MM.1S (cell line): ENCODE measurements at regions not wholly inside any gene's neighbourhood (a gene's known extent, or its start where the extent isn't known, plus 50 kb on each side); places are given as distances from the start of the nearest gene placed in this dataset.
"Not testable (repeated sequence)": the region's sequence is repeated elsewhere in the genome, so short reads cannot be mapped to it uniquely, and the experiment has no call there.

ENCODE experiments used
- DNase-seq: peaks from one replicate; pipeline ENCODE4 v3.0.0-alpha.2; 2015
- H2AFZ ChIP-seq: fragments of 300-600 bp; sonication (generic); 2 replicates; pipeline ENCODE4 v1.6.0; 2016; ENCODE audit warnings: antibody characterized with exemption, low read length
- H3F3A ChIP-seq: fragments of 300-600 bp; sonication (generic); 2 replicates; pipeline ENCODE4 v1.6.1; 2016; ENCODE audit warnings: mild to moderate bottlenecking, antibody characterized with exemption, low read length, moderate library complexity, mixed read lengths; ENCODE audit not compliant: insufficient read depth
- H3K27ac ChIP-seq: fragments of 300-600 bp; sonication (generic); 2 replicates; pipeline ENCODE4 v1.5.1; 2016; ENCODE audit warnings: mild to moderate bottlenecking, low read length
- H3K27me3 ChIP-seq: fragments of 300-600 bp; sonication (generic); replicated peaks from 2 replicates; pipeline ENCODE4 v1.6.0; 2016; ENCODE audit warnings: low read length; ENCODE audit not compliant: insufficient read depth
- H3K36me3 ChIP-seq: fragments of 300-600 bp; sonication (generic); replicated peaks from 2 replicates; pipeline ENCODE4 v1.6.1; 2016; ENCODE audit warnings: mild to moderate bottlenecking, low read length, mixed read lengths; ENCODE audit not compliant: insufficient read depth
- H3K4me1 ChIP-seq: fragments of 300-600 bp; sonication (generic); 2 replicates; pipeline ENCODE4 v1.6.1; 2016; ENCODE audit warnings: low read length, mixed read lengths
- H3K4me2 ChIP-seq: fragments of 300-600 bp; sonication (generic); 2 replicates; pipeline ENCODE4 v1.6.0; 2016; ENCODE audit warnings: low read depth, low read length
- H3K4me3 ChIP-seq: fragments of 300-600 bp; sonication (generic); 2 replicates; pipeline ENCODE4 v1.5.1; 2016; ENCODE audit warnings: low read length, mixed read lengths
- H3K79me2 ChIP-seq: fragments of 300-600 bp; sonication (generic); 2 replicates; pipeline ENCODE4 v1.6.1; 2016; ENCODE audit warnings: mixed run types, low read length, mixed read lengths
- H3K9ac ChIP-seq: fragments of 300-600 bp; sonication (generic); 2 replicates; pipeline ENCODE4 v1.6.1; 2016; ENCODE audit warnings: low read length, mixed read lengths
- H3K9me2 ChIP-seq: fragments of 300-600 bp; sonication (generic); replicated peaks from 2 replicates; pipeline ENCODE4 v1.6.1; 2016; ENCODE audit warnings: mild to moderate bottlenecking, low read length, mixed read lengths; ENCODE audit not compliant: insufficient read depth
- H3K9me3 ChIP-seq: fragments of 300-600 bp; sonication (generic); replicated peaks from 2 replicates; pipeline ENCODE4 v1.6.1; 2016; ENCODE audit warnings: mild to moderate bottlenecking, low read length, mixed read lengths; ENCODE audit not compliant: insufficient read depth
- H4K20me1 ChIP-seq: fragments of 300-600 bp; sonication (generic); 2 replicates; pipeline ENCODE4 v1.6.1; 2016; ENCODE audit warnings: mild to moderate bottlenecking, low read length, moderate library complexity, mixed read lengths; ENCODE audit not compliant: insufficient read depth
- EZH2 ChIP-seq: fragments of 300-600 bp; sonication (generic); optimal IDR thresholded peaks from 2 replicates; pipeline ENCODE3; 2017; ENCODE audit warnings: low read depth, mild to moderate bottlenecking, antibody characterized with exemption, low read length, mixed read lengths
- EZH2phosphoT487 ChIP-seq: fragments of 300-600 bp; sonication (generic); IDR thresholded peaks from 2 replicates; pipeline ENCODE4 v1.6.1; 2018; ENCODE audit warnings: antibody characterized with exemption, low read length
- TF ChIP-seq, protein P1 (sequence below): fragments of 300-600 bp; sonication (generic); IDR thresholded peaks from 2 replicates; pipeline ENCODE4 v1.5.1; 2016; ENCODE audit warnings: antibody characterized with exemption, low read length, mixed read lengths

DNA sequence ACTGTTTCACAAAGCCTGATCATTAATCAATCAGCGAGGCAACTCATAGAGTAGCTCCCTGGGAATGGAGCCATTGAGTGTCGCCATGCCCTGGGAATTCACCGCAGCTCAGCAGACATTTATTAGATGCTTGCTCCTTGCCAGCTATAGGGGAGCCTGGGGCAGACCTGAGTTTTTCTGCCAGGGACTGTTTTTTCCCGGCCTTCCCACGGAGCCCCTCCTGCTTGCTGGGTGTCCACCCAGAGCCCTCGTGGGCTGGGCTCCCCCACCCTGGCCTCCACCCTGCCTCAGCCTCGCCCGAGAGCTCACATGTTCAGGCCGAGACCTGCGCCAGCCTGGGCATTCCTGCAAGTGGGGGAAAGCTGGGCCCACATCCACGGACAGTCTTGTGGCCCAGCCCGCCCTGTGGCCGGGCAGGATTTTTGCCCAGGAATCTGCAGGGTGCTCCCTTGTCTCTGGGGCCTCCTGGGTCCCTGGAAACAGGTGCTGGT is 64.9 kb downstream of the SMIM38 start:
- Histone ChIP-seq H3F3A (no peaks in the 10 kb centered on the region), H4K20me1 (no peaks in the 10 kb centered on the region), H3K9ac (no peak overlapping the region), H2AFZ (no peak overlapping the region), H3K36me3 (no peaks in the 10 kb centered on the region), H3K4me3 (no peak overlapping the region), H3K27me3 (peaks cover 84% of the 10 kb centered on the region), H3K27ac (no peak overlapping the region), H3K79me2 (no peaks in the 10 kb centered on the region), H3K9me2 (no peaks in the 10 kb centered on the region), H3K4me2 (no peak overlapping the region), H3K4me1 (no peaks in the 10 kb centered on the region), H3K9me3 (no peaks in the 10 kb centered on the region)
- TF ChIP-seq, protein P1, sequence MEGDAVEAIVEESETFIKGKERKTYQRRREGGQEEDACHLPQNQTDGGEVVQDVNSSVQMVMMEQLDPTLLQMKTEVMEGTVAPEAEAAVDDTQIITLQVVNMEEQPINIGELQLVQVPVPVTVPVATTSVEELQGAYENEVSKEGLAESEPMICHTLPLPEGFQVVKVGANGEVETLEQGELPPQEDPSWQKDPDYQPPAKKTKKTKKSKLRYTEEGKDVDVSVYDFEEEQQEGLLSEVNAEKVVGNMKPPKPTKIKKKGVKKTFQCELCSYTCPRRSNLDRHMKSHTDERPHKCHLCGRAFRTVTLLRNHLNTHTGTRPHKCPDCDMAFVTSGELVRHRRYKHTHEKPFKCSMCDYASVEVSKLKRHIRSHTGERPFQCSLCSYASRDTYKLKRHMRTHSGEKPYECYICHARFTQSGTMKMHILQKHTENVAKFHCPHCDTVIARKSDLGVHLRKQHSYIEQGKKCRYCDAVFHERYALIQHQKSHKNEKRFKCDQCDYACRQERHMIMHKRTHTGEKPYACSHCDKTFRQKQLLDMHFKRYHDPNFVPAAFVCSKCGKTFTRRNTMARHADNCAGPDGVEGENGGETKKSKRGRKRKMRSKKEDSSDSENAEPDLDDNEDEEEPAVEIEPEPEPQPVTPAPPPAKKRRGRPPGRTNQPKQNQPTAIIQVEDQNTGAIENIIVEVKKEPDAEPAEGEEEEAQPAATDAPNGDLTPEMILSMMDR: no peak
- no peak for TF ChIP-seq EZH2phosphoT487
- TF ChIP-seq EZH2: no peak
- no peak for DNase-seq

DNA sequence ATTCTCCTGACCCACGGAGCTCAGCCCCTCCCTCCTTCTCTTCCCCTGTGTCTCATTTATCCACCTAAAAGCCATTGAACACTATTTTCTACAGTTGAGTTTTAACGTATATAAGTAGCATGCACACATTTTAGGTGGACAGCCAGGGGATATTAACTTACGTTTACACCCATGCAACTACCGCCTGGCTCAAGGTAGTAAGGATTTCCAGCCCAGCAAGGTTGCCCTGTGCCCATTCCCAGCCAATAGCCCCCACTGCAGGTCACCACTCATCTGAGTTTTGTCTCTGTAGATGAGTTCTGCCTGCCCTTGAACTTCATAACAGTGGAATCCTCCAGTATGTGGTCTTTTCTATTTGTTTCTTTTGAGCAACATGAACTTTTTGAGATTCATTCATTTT is 65.4 kb downstream of the SMIM38 start:
- H3K9me3 ChIP-seq: no peaks in the 10 kb centered on the region
- no peaks in the 10 kb centered on the region for H4K20me1 ChIP-seq
- no peaks in the 10 kb centered on the region for H3F3A ChIP-seq
- H3K27me3 ChIP-seq: peaks cover 79% of the 10 kb centered on the region
- H3K79me2 ChIP-seq: no peaks in the 10 kb centered on the region
- no peaks in the 10 kb centered on the region for H3K4me1 ChIP-seq
- no peak overlapping the region for H3K4me3 ChIP-seq
- no peak overlapping the region for H3K9ac ChIP-seq
- H3K36me3 ChIP-seq: no peaks in the 10 kb centered on the region
- H3K4me2 ChIP-seq: no peak overlapping the region
- TF ChIP-seq, protein P1: no peak
- no peak for TF ChIP-seq EZH2phosphoT487
- no peak for TF ChIP-seq EZH2
- H2AFZ ChIP-seq: no peak overlapping the region
- no peak for DNase-seq
- H3K9me2 ChIP-seq: no peaks in the 10 kb centered on the region
- no peak overlapping the region for H3K27ac ChIP-seq

DNA sequence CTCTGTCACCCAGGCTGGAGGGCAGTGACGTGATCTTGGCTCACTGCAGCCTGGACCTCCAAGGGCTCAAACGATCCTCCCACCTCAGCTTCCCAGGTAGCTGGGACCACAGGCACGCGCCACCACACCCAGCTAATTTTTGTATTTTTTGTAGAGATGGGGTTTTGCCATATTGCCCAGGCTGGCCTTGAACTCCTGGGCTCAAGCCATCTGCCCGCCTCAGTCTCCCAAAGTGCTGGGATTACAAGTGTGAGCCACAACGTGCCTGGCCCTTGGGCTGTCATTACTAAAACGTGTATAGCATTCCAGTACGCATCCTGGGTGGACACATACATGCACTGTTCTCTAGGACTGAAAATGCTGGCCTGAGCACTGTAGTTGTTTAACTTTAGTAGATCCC is 65.9 kb downstream of the SMIM38 start:
- not testable (repeated sequence) for H3K4me3 ChIP-seq, H3K9ac ChIP-seq, DNase-seq, H3K79me2 ChIP-seq, H3K9me3 ChIP-seq, H4K20me1 ChIP-seq, H2AFZ ChIP-seq, H3K4me1 ChIP-seq, H3K27ac ChIP-seq, H3K36me3 ChIP-seq, H3K4me2 ChIP-seq, H3F3A ChIP-seq, H3K9me2 ChIP-seq
- peaks cover 74% of the 10 kb centered on the region for H3K27me3 ChIP-seq

DNA sequence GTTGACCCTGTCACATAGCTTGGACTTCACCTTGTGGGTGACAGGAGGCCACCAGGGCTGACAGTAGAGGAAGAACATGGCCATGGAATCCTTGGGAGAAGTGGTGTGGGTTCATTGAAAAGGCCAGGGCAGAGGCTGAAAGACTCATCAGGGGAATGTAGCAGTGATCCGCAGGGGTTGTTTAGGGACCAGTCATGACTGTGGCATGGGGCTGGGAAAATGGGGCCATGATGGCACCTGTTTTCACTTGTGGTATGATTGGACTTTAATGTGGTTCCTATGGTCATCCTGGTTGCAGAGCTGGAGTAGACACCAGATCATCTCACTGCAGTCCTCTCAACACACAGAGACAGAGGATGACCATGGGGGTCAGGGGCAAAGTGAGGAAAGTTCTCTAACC is 66.7 kb upstream of the MYEOV start:
- Histone ChIP-seq H3K27me3 (peaks cover 32% of the 10 kb centered on the region), H3K9ac (no peak overlapping the region), H3K9me3 (no peaks in the 10 kb centered on the region), H4K20me1 (no peaks in the 10 kb centered on the region), H3K36me3 (no peaks in the 10 kb centered on the region), H3K79me2 (no peaks in the 10 kb centered on the region), H3F3A (no peaks in the 10 kb centered on the region), H2AFZ (no peak overlapping the region), H3K4me2 (no peak overlapping the region), H3K4me1 (no peaks in the 10 kb centered on the region), H3K9me2 (no peaks in the 10 kb centered on the region), H3K4me3 (no peak overlapping the region), H3K27ac (no peak overlapping the region)
- no peak for TF ChIP-seq EZH2
- TF ChIP-seq, protein P1: no peak
- TF ChIP-seq EZH2phosphoT487: no peak
- DNase-seq: no peak
